ENCODE measurements at regions not wholly inside any gene's neighbourhood (a gene's known extent, or its start where the extent isn't known, plus 50 kb on each side); places are given as distances from the start of the nearest gene placed in this dataset.

DNA sequence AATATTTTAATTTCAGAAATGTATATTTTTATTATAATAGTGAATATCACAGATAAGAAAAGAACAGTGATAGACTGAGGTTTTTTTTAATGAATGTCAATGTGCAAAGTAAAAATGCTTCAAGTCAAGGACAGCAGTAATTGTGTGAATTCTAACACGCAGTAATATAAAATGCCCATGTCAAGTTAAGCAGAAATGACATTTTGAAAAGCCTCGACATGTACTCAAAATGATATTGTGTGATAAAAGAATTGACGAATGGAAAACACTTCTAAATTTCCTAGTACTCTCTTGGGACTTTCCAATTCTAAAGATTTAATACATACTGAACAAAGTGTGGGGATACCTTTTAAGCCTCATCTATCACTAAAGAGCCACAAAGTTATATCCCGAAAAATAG is 172.6 kb downstream of the SLITRK6 start:
- Mint-ChIP-seq H3K4me3 (no peak overlapping the region), H3K36me3 (ENCODE audit: low read depth) (no peaks in the 10 kb centered on the region)
- CTCF ChIA-PET = no interaction called here

DNA sequence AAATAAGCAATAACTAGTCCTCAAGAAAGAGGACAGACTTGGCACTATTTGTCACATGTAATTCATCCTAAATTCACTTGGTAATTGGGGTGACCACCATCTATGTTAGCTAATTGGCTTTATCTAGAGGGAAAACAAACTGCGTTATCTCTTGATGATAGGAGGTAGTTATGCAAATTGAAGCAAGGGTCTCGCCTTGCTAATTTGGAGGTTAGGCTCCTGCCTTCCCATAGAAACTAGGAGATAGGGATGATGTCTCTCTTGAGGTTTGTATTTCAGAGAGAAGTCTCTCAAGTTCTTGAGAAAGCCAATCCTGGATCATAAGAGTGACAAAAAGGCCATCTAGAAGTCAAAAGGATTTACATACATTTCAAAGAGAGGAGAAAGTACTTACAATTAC is 179.9 kb downstream of the SLITRK6 start:
- H3K9me3 Mint-ChIP-seq = peaks cover 4% of the 10 kb centered on the region
- H3K27me3 Mint-ChIP-seq (ENCODE audit: low read depth) = no peaks in the 10 kb centered on the region
- H3K36me3 Mint-ChIP-seq (ENCODE audit: low read depth) = no peaks in the 10 kb centered on the region
- no peak overlapping the region for H3K27ac Mint-ChIP-seq
- DNase-seq = no peak
- no peaks in the 10 kb centered on the region for H3K4me1 Mint-ChIP-seq (ENCODE audit: low read depth)
- H3K4me3 Mint-ChIP-seq = no peak overlapping the region
- CTCF ChIA-PET = no interaction called here
- intact Hi-C loops (cut with micrococcal nuclease) = no loop called here

More for the DNA sequence above, 172.6 kb downstream of the SLITRK6 start:
- Mint-ChIP-seq H3K27ac (no peak overlapping the region), H3K4me1 (ENCODE audit: low read depth) (no peaks in the 10 kb centered on the region), H3K27me3 (ENCODE audit: low read depth) (no peaks in the 10 kb centered on the region), H3K9me3 (no peaks in the 10 kb centered on the region)
- no peak for DNase-seq
- intact Hi-C loops (cut with micrococcal nuclease) = no loop called here

DNA sequence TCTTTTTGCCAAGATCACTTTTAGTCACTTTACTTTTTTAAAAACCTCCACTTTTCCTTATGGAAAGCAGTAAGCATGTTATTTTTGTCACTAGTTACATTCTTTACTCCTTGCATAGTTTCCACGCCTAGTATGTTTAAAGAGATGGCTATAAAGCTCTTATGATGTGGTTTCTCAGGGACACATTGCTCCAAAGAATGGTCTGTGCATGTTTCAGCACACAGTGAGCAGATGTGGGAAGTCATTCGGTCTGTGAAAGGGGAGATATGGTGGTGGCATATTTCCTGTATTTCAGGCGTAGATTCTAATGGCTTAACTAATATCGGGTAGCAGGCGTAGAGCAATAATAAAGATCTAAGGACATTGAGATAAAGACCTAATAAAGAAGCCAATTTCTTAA is 180.7 kb downstream of the SLITRK6 start:
- H3K4me1 Mint-ChIP-seq (ENCODE audit: low read depth) = no peaks in the 10 kb centered on the region
- no peaks in the 10 kb centered on the region for H3K27me3 Mint-ChIP-seq (ENCODE audit: low read depth)
- intact Hi-C loops (cut with micrococcal nuclease) = no loop called here
- no peak overlapping the region for H3K27ac Mint-ChIP-seq
- H3K4me3 Mint-ChIP-seq = no peak overlapping the region
- H3K36me3 Mint-ChIP-seq (ENCODE audit: low read depth) = no peaks in the 10 kb centered on the region
- no peak for DNase-seq
- CTCF ChIA-PET = interaction anchor here (0.6 kb wide), 1 partner anchor 11 kb away, joined by 5 read pairs; no protein-coding TSS in a partner anchor
- peaks cover 4% of the 10 kb centered on the region for H3K9me3 Mint-ChIP-seq

GRCh38 chr13:85616275-85616674 is 182.9 kb downstream of the SLITRK6 start:
- no peak overlapping the region for H3K27ac Mint-ChIP-seq
- peaks cover 4% of the 10 kb centered on the region for H3K9me3 Mint-ChIP-seq
- CTCF ChIA-PET = no interaction called here
- intact Hi-C loops (cut with micrococcal nuclease) = no loop called here
- H3K36me3 Mint-ChIP-seq (ENCODE audit: low read depth) = no peaks in the 10 kb centered on the region
- no peak overlapping the region for H3K4me3 Mint-ChIP-seq
- no peaks in the 10 kb centered on the region for H3K27me3 Mint-ChIP-seq (ENCODE audit: low read depth)
- DNase-seq = no peak
- no peaks in the 10 kb centered on the region for H3K4me1 Mint-ChIP-seq (ENCODE audit: low read depth)

DNA sequence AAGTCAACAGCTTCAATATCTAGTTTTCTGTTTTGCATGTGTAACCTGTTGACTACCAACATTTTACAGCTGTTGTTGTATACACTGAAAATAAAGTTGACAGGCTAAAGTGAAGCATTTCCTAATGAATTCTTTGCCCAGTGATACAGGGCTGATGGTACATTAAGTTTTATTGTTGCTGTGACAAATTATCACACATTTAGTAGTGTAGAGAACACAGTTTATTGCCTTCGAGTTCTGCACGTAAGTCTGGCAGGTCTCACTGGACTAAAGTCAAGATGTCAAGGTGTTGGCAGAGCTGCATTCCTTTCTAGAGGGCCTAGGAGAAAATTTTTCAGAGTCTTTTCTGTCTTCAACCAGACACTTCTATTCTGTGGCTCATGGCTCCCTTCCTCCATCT is 184.2 kb downstream of the SLITRK6 start:
- Mint-ChIP-seq H3K27ac (no peak overlapping the region), H3K4me3 (no peak overlapping the region), H3K4me1 (ENCODE audit: low read depth) (no peaks in the 10 kb centered on the region), H3K27me3 (ENCODE audit: low read depth) (no peaks in the 10 kb centered on the region), H3K36me3 (ENCODE audit: low read depth) (no peaks in the 10 kb centered on the region), H3K9me3 (peaks cover 4% of the 10 kb centered on the region)
- DNase-seq = no peak
- intact Hi-C loops (cut with micrococcal nuclease) = no loop called here
- CTCF ChIA-PET = no interaction called here

DNA sequence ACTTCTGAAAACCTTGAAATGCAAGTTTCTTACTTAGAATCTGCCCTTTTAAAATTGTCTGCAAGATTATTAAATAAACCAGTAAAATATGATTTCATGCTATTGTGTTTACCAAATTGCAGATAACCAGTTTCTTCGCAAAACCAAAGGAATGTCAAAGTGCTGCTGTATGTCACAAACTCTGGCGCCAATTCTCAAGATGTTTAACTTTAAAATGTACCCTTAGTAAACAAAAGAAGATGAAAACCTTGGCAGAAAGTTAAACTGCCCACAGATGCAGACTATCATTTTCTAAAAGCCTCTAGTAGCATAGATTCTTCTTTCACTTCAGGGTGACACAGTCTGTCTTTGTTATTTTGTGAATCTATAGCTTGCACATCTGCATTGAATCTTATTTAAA is 189.2 kb downstream of the SLITRK6 start:
- no peak for DNase-seq
- intact Hi-C loops (cut with micrococcal nuclease) = no loop called here
- Mint-ChIP-seq H3K4me1 (ENCODE audit: low read depth) (no peaks in the 10 kb centered on the region), H3K36me3 (ENCODE audit: low read depth) (no peaks in the 10 kb centered on the region), H3K9me3 (peaks cover 4% of the 10 kb centered on the region), H3K27me3 (ENCODE audit: low read depth) (no peaks in the 10 kb centered on the region), H3K27ac (no peak overlapping the region), H3K4me3 (no peak overlapping the region)
- CTCF ChIA-PET = no interaction called here

- H3K36me3 Mint-ChIP-seq (ENCODE audit: low read depth) = no peaks in the 10 kb centered on the region
- no peak overlapping the region for H3K27ac Mint-ChIP-seq
- DNase-seq = no peak
- no peaks in the 10 kb centered on the region for H3K27me3 Mint-ChIP-seq (ENCODE audit: low read depth)
- H3K4me3 Mint-ChIP-seq = no peak overlapping the region
- intact Hi-C loops (cut with micrococcal nuclease) = no loop called here
- H3K9me3 Mint-ChIP-seq = peaks cover 4% of the 10 kb centered on the region
- CTCF ChIA-PET = interaction anchor here (0.6 kb wide), 1 partner anchor 85 kb away, joined by 3 read pairs; no protein-coding TSS in a partner anchor
- no peaks in the 10 kb centered on the region for H3K4me1 Mint-ChIP-seq (ENCODE audit: low read depth)
Measured at GRCh38 chr13:85608255-85608829, 190.9 kb downstream of the SLITRK6 start.

DNA sequence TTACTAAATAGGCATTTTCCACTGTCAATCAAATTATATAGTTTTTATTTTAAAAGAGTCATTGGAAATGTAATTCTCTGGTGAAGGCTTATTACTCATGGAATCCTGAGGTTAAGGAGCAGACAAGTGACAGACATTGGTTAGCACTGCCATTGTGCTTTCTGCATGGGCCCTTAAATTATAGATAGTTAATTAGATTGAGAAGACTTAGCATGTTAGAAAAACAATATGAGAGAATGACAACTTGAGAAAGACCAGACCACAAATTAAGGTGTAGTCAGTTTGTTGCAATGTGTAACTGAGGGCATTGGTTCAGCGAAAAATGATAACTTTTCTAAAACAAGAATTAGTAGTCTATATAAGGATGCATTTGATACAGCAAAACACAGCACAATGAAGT is 195.5 kb downstream of the SLITRK6 start:
- intact Hi-C loops (cut with micrococcal nuclease) = no loop called here
- Mint-ChIP-seq H3K27me3 (ENCODE audit: low read depth) (no peaks in the 10 kb centered on the region), H3K27ac (no peak overlapping the region), H3K36me3 (ENCODE audit: low read depth) (no peaks in the 10 kb centered on the region), H3K4me1 (ENCODE audit: low read depth) (no peaks in the 10 kb centered on the region), H3K9me3 (peaks cover 4% of the 10 kb centered on the region), H3K4me3 (no peak overlapping the region)
- CTCF ChIA-PET = no interaction called here
- DNase-seq = no peak

DNA sequence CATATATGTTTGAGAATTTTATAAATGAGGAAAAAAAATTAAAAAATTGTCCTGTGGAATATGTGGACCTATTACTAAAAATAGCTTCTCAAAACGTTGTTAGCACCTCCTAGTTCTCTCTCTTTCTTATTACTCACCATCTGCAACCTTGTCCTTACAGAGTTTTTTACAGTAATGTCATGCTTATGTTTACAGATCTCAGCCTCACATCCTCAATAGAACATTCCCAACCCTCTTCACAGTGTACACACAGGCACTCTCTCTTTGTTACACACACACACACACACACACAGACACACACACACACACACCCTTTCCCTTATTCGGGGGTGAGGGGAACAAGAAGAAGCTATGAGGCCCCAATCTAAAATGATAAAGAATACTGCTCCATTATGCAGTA is 197.7 kb downstream of the SLITRK6 start:
- H3K27me3 Mint-ChIP-seq (ENCODE audit: low read depth) = no peaks in the 10 kb centered on the region
- H3K4me1 Mint-ChIP-seq (ENCODE audit: low read depth) = no peaks in the 10 kb centered on the region
- H3K4me3 Mint-ChIP-seq = no peak overlapping the region
- no peak for DNase-seq
- H3K36me3 Mint-ChIP-seq (ENCODE audit: low read depth) = no peaks in the 10 kb centered on the region
- intact Hi-C loops (cut with micrococcal nuclease) = no loop called here
- H3K27ac Mint-ChIP-seq = no peak overlapping the region
- CTCF ChIA-PET = no interaction called here
- H3K9me3 Mint-ChIP-seq = no peaks in the 10 kb centered on the region

DNA sequence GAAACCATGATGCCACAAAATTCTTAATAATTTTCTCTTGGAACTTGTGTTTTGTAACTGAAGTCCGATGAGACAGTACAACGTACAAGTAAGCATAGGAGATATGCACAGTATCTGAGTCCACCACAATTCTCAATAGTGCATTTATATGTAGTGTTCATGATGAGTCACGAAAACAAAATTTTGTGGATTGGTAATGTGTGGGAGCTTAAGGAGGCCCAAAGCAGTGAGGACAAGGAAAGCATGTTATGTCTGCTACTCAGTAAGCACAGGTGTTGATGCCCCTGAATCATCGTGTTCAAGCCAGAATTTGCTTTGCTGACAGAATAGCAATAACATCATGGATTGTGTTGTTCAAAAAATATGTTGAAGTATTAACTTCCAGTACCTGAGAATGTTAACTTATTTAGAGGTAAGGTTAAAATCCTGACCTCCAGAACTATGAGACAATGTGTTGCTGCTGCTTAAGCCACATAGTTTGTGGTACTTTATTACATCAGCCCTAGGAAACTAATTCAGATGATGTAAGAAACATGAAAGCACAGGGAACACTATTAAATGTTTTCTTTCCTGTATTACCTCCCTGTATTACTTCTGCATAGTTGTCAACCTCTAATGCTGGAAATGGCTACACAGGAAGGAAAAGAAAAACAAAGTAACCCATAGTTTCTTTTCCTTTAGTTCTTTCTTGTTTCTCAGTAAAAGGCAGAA is 201.3 kb downstream of the SLITRK6 start:
- H3K4me1 Mint-ChIP-seq (ENCODE audit: low read depth) = no peaks in the 10 kb centered on the region
- H3K27me3 Mint-ChIP-seq (ENCODE audit: low read depth) = no peaks in the 10 kb centered on the region
- CTCF ChIA-PET = no interaction called here
- no peak overlapping the region for H3K4me3 Mint-ChIP-seq
- peaks cover 7% of the 10 kb centered on the region for H3K9me3 Mint-ChIP-seq
- DNase-seq = no peak
- H3K27ac Mint-ChIP-seq = no peak overlapping the region
- no peaks in the 10 kb centered on the region for H3K36me3 Mint-ChIP-seq (ENCODE audit: low read depth)
- intact Hi-C loops (cut with micrococcal nuclease) = no loop called here

GRCh38 chr13:85592211-85592610 is 207.0 kb downstream of the SLITRK6 start:
- peaks cover 10% of the 10 kb centered on the region for H3K9me3 Mint-ChIP-seq
- H3K27me3 Mint-ChIP-seq (ENCODE audit: low read depth) = no peaks in the 10 kb centered on the region
- DNase-seq = no peak
- H3K27ac Mint-ChIP-seq = no peak overlapping the region
- H3K36me3 Mint-ChIP-seq (ENCODE audit: low read depth) = no peaks in the 10 kb centered on the region
- H3K4me3 Mint-ChIP-seq = no peak overlapping the region
- no peaks in the 10 kb centered on the region for H3K4me1 Mint-ChIP-seq (ENCODE audit: low read depth)
- intact Hi-C loops (cut with micrococcal nuclease) = no loop called here
- CTCF ChIA-PET = no interaction called here

DNA sequence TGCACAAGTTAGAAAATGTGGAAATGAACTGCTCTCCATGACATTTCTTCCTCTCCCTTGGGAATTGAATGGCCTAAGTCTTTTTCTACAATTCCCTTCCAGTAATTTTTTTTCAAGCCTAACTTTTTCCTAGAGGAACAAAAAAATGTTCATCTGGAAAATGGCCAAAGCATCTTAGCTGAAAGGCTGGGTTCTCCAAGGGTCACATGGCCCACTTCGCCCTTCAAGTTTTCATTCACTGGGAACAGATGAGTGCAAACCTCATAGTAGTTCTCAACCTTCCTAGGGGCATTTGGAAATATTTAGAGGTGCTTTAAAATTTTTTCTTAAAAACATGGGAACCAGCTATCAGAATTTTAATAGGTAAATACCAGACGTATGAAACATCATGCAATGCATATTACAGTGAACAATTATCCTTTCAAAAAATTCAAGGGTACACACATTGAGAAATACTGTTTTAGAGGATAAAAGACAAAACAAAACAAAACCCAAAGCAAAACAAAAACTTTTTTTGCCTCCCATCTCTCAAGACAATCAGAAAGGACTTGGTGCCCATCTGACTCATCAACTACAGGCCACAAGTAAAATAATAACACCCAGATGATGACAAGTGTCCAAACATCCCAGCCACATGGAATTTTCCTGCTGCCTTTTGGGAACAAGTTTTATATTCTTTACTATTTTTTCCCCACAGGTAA is 208.8 kb downstream of the SLITRK6 start:
- CTCF ChIA-PET = no interaction called here
- intact Hi-C loops (cut with micrococcal nuclease) = no loop called here
- no peak for DNase-seq

GRCh38 chr13:85589021-85589420 is 210.2 kb downstream of the SLITRK6 start:
- Mint-ChIP-seq H3K36me3 (ENCODE audit: low read depth) (no peaks in the 10 kb centered on the region), H3K27me3 (ENCODE audit: low read depth) (no peaks in the 10 kb centered on the region), H3K27ac (no peak overlapping the region), H3K9me3 (peaks cover 5% of the 10 kb centered on the region), H3K4me3 (no peak overlapping the region), H3K4me1 (ENCODE audit: low read depth) (no peaks in the 10 kb centered on the region)
- CTCF ChIA-PET = no interaction called here
- DNase-seq = no peak
- intact Hi-C loops (cut with micrococcal nuclease) = no loop called here

More for the DNA sequence above, 208.8 kb downstream of the SLITRK6 start:
- Mint-ChIP-seq H3K4me3 (no peak overlapping the region), H3K4me1 (ENCODE audit: low read depth) (no peaks in the 10 kb centered on the region), H3K27me3 (ENCODE audit: low read depth) (no peaks in the 10 kb centered on the region), H3K9me3 (peaks cover 9% of the 10 kb centered on the region), H3K36me3 (ENCODE audit: low read depth) (no peaks in the 10 kb centered on the region), H3K27ac (no peak overlapping the region)
